GM12891 (cell line): ENCODE measurements at regions not wholly inside any gene's neighbourhood (a gene's known extent, or its start where the extent isn't known, plus 50 kb on each side); places are given as distances from the start of the nearest gene placed in this dataset.

Experiments used
- PAX5 ChIP-seq: IDR thresholded peaks from 2 replicates; pipeline ENCODE4 v1.6.1; 2011; ENCODE audit warnings: low read length, moderate library complexity, mild to moderate bottlenecking; ENCODE audit not compliant: insufficient read depth, severe bottlenecking
- POLR2A ChIP-seq: IDR thresholded peaks from 2 replicates; pipeline ENCODE4 v1.6.1; 2011; ENCODE audit warnings: low read depth, low read length, control low read depth

- TF ChIP-seq POLR2A (no peak), PAX5 (no peak)
These were observed 249.9 kb upstream of the THUMPD2 start for GRCh38 chr2:40028792-40029488.
